Heart left ventricle (tissue), 13 donors: ENCODE measurements at regions not wholly inside any gene's neighbourhood (a gene's known extent, or its start where the extent isn't known, plus 50 kb on each side); places are given as distances from the start of the nearest gene placed in this dataset.

Source experiments
- POLR2A ChIP-seq, 2 donors: fragments of 450-650 bp; IDR thresholded peaks; one replicate each; pipeline ENCODE4 v1.6.1; 2017; ENCODE audit warnings: antibody characterized with exemption in 2 of 2, mild to moderate bottlenecking in 2 of 2, moderate library complexity in 2 of 2
- TF ChIP-seq, protein P1 (sequence below), 12 donors: fragments of 200-600 bp; sonication (generic) in 4 of 12; IDR thresholded peaks; one replicate each; pipeline versions ENCODE4 v1.5.0 to v1.8.0; 2018 to 2022; ENCODE audit warnings: antibody characterized with exemption in 12 of 12, mild to moderate bottlenecking in 5 of 12
- donor health status: ischemic (EF 13 %, LVEDD 7.1; RV severe dilation, severe dysfunction).
- donor health status: DM: no; HTN: yes; CAD: no.
- donor health status: DM: no; HTN: no; CAD: no.
- donor health status: ischemic (EF 25% LVEDD 6.9; RV normal size, moderate dysfunction).
- donor health status: ischemic (EF 25% LVEDD 5.7; RV mildly dilated, moderate dysfunction).
- donor health status: ischemic (EF 35%, LVEDD 5.7; RV mildly dilated, moderate dysfunction).
- donor health status: nonischemic (EF 11% LVEDD 7.7; RV severe dilation, severe dysfunction).
- donor health status: DM: yes; HTN: yes; CAD: no.
- donor health status: PGD.
- donor health status: ischemic (EF 29% LVEDD 5.4; RV normal size, mild dysfunction).
- donor health status: nonischemic (EF 23%, LVEDD 6.1; RV moderate dilation, normal function).

DNA sequence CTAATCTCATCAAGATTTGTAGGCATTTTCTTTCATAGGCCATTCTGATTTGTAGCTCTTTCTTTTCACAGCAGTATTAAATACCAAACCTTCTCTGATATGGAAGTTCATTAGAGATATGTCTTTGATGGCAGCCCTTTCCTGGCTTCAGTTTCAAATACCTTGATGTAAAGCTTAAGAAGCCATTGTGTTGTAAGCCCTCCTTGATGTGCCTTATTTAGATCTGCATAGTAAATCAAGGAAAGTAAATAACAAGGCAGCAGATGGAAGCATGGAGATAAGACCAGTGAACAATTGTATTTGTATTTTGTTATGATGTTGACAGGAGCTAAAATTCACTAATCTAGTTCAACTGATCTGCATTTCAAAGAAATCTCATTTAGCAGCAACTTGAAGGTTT, 234.9 kb upstream of the PPP1R3A start:
- TF ChIP-seq, protein P1, sequence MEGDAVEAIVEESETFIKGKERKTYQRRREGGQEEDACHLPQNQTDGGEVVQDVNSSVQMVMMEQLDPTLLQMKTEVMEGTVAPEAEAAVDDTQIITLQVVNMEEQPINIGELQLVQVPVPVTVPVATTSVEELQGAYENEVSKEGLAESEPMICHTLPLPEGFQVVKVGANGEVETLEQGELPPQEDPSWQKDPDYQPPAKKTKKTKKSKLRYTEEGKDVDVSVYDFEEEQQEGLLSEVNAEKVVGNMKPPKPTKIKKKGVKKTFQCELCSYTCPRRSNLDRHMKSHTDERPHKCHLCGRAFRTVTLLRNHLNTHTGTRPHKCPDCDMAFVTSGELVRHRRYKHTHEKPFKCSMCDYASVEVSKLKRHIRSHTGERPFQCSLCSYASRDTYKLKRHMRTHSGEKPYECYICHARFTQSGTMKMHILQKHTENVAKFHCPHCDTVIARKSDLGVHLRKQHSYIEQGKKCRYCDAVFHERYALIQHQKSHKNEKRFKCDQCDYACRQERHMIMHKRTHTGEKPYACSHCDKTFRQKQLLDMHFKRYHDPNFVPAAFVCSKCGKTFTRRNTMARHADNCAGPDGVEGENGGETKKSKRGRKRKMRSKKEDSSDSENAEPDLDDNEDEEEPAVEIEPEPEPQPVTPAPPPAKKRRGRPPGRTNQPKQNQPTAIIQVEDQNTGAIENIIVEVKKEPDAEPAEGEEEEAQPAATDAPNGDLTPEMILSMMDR (IDR thresholded peaks at IDR 0.05) = no peak
- TF ChIP-seq POLR2A (IDR thresholded peaks at IDR 0.05) = no peak
